K562 (cell line): ENCODE measurements at regions not wholly inside any gene's neighbourhood (a gene's known extent, or its start where the extent isn't known, plus 50 kb on each side); places are given as distances from the start of the nearest gene placed in this dataset.

Experiments
- ATAC-seq: fragments of 200-7000 bp; cut with Tn5 transposase; 3 replicates; pipeline ENCODE4 v1.9.1; 2020; ENCODE audit warnings: moderate library complexity
- BruUV-seq: library from RNA; stranded (reverse); fragments of 400-500 nt; replicated peaks from 2 replicates; lab custom pipeline; 2021; lab: Mats Ljungman, UMichigan
- CTCF ChIA-PET: fragments of 300-600 bp; formaldehyde crosslinking; extraction: SDS; loops from one replicate; lab custom pipeline; 2021; ENCODE audit warnings: low intra/inter-chr PET ratio; lab: Yijun Ruan, JAX
- POLR2A ChIA-PET: fragments of 300-600, 350-650 bp; sonication (Branson Sonifier 250); formaldehyde crosslinking; extraction: SDS; loops from one replicate; lab custom pipeline; 2021; ENCODE audit warnings: antibody characterized with exemption, inconsistent platforms; lab: Yijun Ruan, JAX
- DNase-seq, 4 experiments: peaks; one replicate each; pipeline versions ENCODE4 v3.0.0 to v3.0.0-alpha.2; 2011 to 2018; ENCODE audit warnings: low spot score in 3 of 4, mixed read lengths in 3 of 4; ENCODE audit errors: extremely low read depth in 1 of 4
- FAIRE-seq: peaks from 2 replicates; lab custom pipeline; 2011; peaks lifted over from hg19 to GRCh38; lab: Jason Lieb, UNC
- H2AFZ ChIP-seq: 2 replicates; pipeline ENCODE4 v1.6.0; 2011; ENCODE audit warnings: low read depth, low read length, control low read depth, inconsistent platforms
- H3K27ac ChIP-seq: fragments of 200-600 bp; 3 replicates; pipeline ENCODE4 v1.8.0; 2011; ENCODE audit warnings: low read depth, mild to moderate bottlenecking, control low read depth, inconsistent platforms, low read length, moderate library complexity, mixed read lengths; ENCODE audit errors: extremely low read depth
- H3K27me3 ChIP-seq, 2 experiments: fragments of 300-600 bp in 1 of 2; 2 replicates in 1 of 2; 3 replicates in 1 of 2; pipeline versions ENCODE4 v1.6.0 to v1.8.0; 2011; ENCODE audit warnings: inconsistent platforms in 2 of 2, low read length in 2 of 2, mild to moderate bottlenecking in 1 of 2, mixed read lengths in 1 of 2, moderate library complexity in 1 of 2; ENCODE audit not compliant: control insufficient read depth in 2 of 2, insufficient read depth in 2 of 2
- H3K36me3 ChIP-seq: fragments of 300-600 bp; 3 replicates; pipeline ENCODE4 v1.8.0; 2011; ENCODE audit warnings: mild to moderate bottlenecking, low read length, inconsistent platforms; ENCODE audit not compliant: control insufficient read depth, insufficient read depth
- H3K4me1 ChIP-seq, 2 experiments: fragments of 200-600 bp in 1 of 2; replicated peaks in 1 of 2; 2 replicates in 1 of 2; 3 replicates in 1 of 2; pipeline versions ENCODE4 v1.5.1 to v1.8.0; 2011; ENCODE audit warnings: inconsistent platforms in 2 of 2, low read length in 2 of 2, mild to moderate bottlenecking in 1 of 2, mixed read lengths in 1 of 2, moderate library complexity in 1 of 2; ENCODE audit not compliant: control insufficient read depth in 2 of 2, insufficient read depth in 2 of 2
- H3K4me2 ChIP-seq: 2 replicates; pipeline ENCODE4 v1.6.1; 2011; ENCODE audit warnings: low read length, control low read depth, inconsistent platforms, mixed read lengths; ENCODE audit not compliant: insufficient read depth
- H3K4me3 ChIP-seq: fragments of 200-600 bp; sonication (generic), shearing (Covaris generic); 2 replicates; pipeline ENCODE4 v1.5.1; 2016; ENCODE audit warnings: control low read depth, inconsistent platforms
- H3K79me2 ChIP-seq: fragments of 200-600 bp; 3 replicates; pipeline ENCODE4 v1.8.0; 2011; ENCODE audit warnings: low read length, inconsistent platforms; ENCODE audit not compliant: control insufficient read depth, insufficient read depth
- H3K9ac ChIP-seq, 2 experiments: 2 replicates each; pipeline versions ENCODE4 v1.6.0 to v1.6.1; 2011; ENCODE audit warnings: low read depth in 2 of 2, low read length in 2 of 2, control low read depth in 1 of 2, inconsistent platforms in 1 of 2, mild to moderate bottlenecking in 1 of 2, mixed read lengths in 1 of 2; ENCODE audit not compliant: insufficient read depth in 1 of 2
- H3K9me1 ChIP-seq: one replicate; pipeline ENCODE4 v1.6.0; 2011; ENCODE audit warnings: inconsistent platforms, mild to moderate bottlenecking, low read length, moderate library complexity; ENCODE audit not compliant: control insufficient read depth, insufficient read depth
- H3K9me3 ChIP-seq: replicated peaks from 2 replicates; pipeline ENCODE4 v1.5.1; 2011; ENCODE audit warnings: low read depth, low read length, inconsistent platforms; ENCODE audit not compliant: control insufficient read depth, insufficient read depth
- H4K20me1 ChIP-seq: replicated peaks from 2 replicates; pipeline ENCODE4 v1.6.1; 2011; ENCODE audit warnings: low read length, inconsistent platforms, mixed read lengths; ENCODE audit not compliant: control insufficient read depth, insufficient read depth
- CTCFL ChIP-seq: IDR thresholded peaks from 2 replicates; pipeline ENCODE4 v1.6.1; 2011; ENCODE audit warnings: borderline replicate concordance, low read depth, mild to moderate bottlenecking, moderate library complexity, low read length; ENCODE audit not compliant: insufficient read depth, poor library complexity, severe bottlenecking
- DLX4 ChIP-seq: fragments of 250-450 bp; sonication (Bioruptor Pico); IDR thresholded peaks from 2 replicates; pipeline ENCODE4 v1.6.1; 2021; ENCODE audit warnings: mild to moderate bottlenecking
- EP400 ChIP-seq: fragments of 450-650 bp; IDR thresholded peaks from 2 replicates; pipeline ENCODE4 v1.6.1; 2017; ENCODE audit warnings: antibody characterized with exemption, mild to moderate bottlenecking, moderate library complexity
- MAFF ChIP-seq: IDR thresholded peaks from 2 replicates; pipeline ENCODE4 v1.6.1; 2012; ENCODE audit warnings: low read length, improper control_type of control experiment
- PHB2 ChIP-seq: fragments of 450-650 bp; IDR thresholded peaks from 2 replicates; pipeline ENCODE4 v1.6.1; 2017; ENCODE audit warnings: low read depth
- PRMT5 ChIP-seq: sonication (generic); formaldehyde crosslinking; IDR thresholded peaks from 2 replicates; pipeline ENCODE4 v1.5.0; 2020; ENCODE audit warnings: missing genetic modification reagents
- RAD21 ChIP-seq, 2 experiments: fragments of 250-450 bp in 1 of 2; fragments of 450-650 bp in 1 of 2; sonication (Bioruptor Pico) in 1 of 2; formaldehyde crosslinking in 1 of 2; IDR thresholded peaks in 1 of 2; conservative IDR thresholded peaks in 1 of 2; 2 replicates each; pipeline versions ENCODE4 v1.4.0 to v1.8.0; 2020 to 2022; ENCODE audit warnings: mild to moderate bottlenecking in 2 of 2, moderate library complexity in 1 of 2
- ZC3H8 ChIP-seq: fragments of 450-650 bp; IDR thresholded peaks from 2 replicates; pipeline ENCODE4 v1.6.1; 2017
- WGBS: fragments of 100-300 bp; shearing (Covaris generic); methylation state at CpG from one replicate; pipeline ENCODE4 v1.1.6; 2016; ENCODE audit warnings: low coverage, mixed read lengths; ENCODE audit not compliant: insufficient coverage; ENCODE audit errors: missing lambda C conversion rate; 5-methylcytosine and 5-hydroxymethylcytosine counted together
- in situ Hi-C: fragments of 300-500 bp; cut with MboI; formaldehyde crosslinking; loops from 4 replicates; pipeline ENCODE4 v1.15.0; 2018; ENCODE audit warnings: inconsistent platforms, mixed read lengths
- intact Hi-C: fragments of 100-400 bp; cut with micrococcal nuclease; formaldehyde crosslinking; loops from 2 replicates; pipeline ENCODE4 v1.14.2; 2022

GRCh38 chr6:23732521-23732920 lies 393.5 kb upstream of the NRSN1 start (continued):
- TF ChIP-seq DLX4 (CRISPR knock-in tag) = no peak
- no peak for TF ChIP-seq ZC3H8
- no peak for TF ChIP-seq EP400
- TF ChIP-seq, all 486 proteins: peak for 0

- no peaks in the 10 kb centered on the region for H3K4me1 ChIP-seq
- H4K20me1 ChIP-seq = no peaks in the 10 kb centered on the region
- no peaks in the 10 kb centered on the region for H3K27me3 ChIP-seq
- no peak for TF ChIP-seq PRMT5
- no peak for TF ChIP-seq RAD21 (CRISPR knock-in tag; conservative IDR thresholded peaks at IDR 0.05 in 1 of 2, IDR thresholded peaks at IDR 0.05 in 1 of 2)
- TF ChIP-seq CTCFL = no peak
- no peak for TF ChIP-seq MAFF
- TF ChIP-seq PHB2 = no peak
- intact Hi-C loops (no loop called here), in situ Hi-C loops (no loop called here)
- H3K4me3 ChIP-seq = no peak overlapping the region
- DNase-seq (no peak), ATAC-seq (no peak), FAIRE-seq (no peak)
- H3K9me3 ChIP-seq = 0 out of 2 replicates have a peak, but pooled peaks cover 3% of the 10 kb centered on the region
- H3K79me2 ChIP-seq = no peaks in the 10 kb centered on the region
- no TSS peak for BruUV-seq
- H3K36me3 ChIP-seq = no peaks in the 10 kb centered on the region
- POLR2A ChIA-PET = no interaction called here
- WGBS = under 1% methylated on average over 4 of the region's 4 CpGs
- no peak overlapping the region for H3K4me2 ChIP-seq
- CTCF ChIA-PET = no interaction called here
- no peak overlapping the region for H3K27ac ChIP-seq
- no peak overlapping the region for H3K9ac ChIP-seq
- no peaks in the 10 kb centered on the region for H3K9me1 ChIP-seq
- no peak overlapping the region for H2AFZ ChIP-seq
These were observed 390.9 kb upstream of the NRSN1 start for GRCh38 chr6:23735151-23735550.
